ENCODE measurements at regions not wholly inside any gene's neighbourhood (a gene's known extent, or its start where the extent isn't known, plus 50 kb on each side); places are given as distances from the start of the nearest gene placed in this dataset.

DNA sequence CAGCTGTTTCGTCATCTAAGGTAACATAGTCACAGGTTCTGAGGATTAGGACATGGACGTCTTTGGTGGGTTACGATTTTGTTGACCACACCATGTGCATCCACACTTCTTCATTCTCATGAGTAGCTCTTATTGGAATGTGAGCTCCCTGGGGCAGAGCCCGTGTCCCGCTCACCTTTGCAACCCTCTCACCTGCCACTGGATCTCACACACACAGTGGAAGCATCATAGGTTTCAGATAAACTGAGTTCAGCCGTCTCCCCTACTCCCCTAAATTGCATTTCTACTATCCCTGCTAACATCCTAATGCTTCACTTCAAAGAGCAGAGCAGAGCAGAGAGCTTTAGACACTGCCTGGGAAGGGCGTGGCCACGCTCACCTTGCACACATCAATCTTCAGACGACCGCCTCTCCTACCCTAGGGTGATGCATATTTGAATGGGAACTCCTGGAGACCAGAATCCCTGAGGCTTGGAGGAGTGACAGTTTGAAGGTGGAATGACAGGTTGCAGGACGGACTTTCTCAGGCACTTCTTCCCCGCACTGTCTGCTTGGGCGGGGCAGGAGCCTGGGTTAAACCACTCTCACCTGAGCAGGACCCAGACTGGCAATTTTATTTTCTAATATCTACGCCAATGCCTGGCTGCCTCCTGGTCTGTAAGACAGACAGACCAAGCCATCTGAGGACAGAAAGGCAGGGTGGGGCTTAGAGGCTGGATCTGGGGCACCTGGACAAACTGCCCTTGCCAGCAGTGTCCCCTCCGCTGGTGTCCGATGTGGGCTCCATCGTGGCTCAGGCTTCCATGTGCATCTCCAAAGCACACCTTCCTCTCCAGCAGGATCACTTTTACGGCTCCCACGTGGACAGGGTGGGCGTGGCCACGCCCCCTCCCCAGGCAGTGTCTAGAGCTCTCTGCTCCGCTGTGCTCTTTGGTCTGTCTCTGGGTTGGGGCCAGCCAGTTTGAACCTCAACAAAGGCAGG lies 229.5 kb upstream of the COPS8 start:
- DNase-seq (ENCODE audit: low spot score) = no peak

DNA sequence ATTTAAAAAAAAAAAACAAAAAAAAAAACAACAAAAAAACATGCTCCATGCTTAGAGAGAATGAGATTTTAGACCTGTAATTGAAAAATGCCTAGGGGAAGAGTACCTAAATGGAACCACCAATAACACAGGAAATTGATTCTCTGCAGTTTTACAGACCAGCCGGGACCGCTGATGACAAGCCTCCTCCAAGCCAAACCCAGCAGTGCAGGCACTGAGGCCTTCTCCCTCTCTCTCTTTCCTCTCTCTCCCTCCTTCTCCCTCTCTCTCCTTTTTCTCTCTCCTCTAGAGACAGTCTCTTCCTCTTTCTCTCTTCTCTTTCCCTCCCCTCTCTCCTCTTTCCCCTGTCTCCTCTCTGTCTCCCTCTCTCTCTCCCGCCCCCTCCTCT lies 228.8 kb upstream of the COPS8 start:
- no peak for DNase-seq (ENCODE audit: low spot score)

DNA sequence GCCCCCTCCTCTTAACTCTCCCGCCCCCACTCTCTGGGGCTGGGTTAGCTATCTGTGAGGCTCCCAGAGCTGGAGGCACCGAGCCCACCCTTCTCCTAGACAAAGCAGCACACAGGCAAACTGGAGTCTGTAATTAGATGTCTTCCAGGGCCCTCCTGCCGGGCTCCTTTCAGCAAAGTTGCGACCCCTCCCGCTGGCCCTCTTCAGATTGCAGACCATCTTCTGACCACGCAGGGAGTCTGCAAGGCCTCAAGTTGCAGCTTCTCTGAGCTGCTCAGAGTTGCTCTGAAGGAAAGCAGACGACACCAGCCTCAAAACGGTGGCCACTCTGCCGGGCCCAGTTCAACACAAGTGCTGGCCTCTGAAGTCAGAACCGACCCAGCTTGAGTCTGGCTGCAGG lies 228.4 kb upstream of the COPS8 start:
- DNase-seq (ENCODE audit: low spot score) = no peak

DNA sequence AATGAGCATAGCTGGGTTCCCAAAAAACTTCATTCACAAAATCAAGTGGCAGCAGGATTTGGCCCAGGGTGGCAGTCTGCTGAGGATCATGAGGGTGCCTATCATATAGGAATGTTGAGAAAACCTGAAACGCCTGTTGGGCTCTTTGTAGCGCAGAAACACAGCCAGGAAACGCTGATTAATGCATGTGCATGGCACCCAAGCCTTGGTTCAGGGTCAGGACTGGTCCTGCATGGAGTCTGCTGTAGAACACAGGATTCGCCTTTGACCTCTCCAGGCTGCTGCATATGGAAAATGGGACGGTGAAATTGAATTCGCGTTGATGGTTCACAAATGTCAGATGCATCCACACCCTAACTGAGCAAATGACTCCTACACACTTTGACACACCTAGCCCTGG lies 227.9 kb upstream of the COPS8 start:
- no peak for DNase-seq (ENCODE audit: low spot score)

DNA sequence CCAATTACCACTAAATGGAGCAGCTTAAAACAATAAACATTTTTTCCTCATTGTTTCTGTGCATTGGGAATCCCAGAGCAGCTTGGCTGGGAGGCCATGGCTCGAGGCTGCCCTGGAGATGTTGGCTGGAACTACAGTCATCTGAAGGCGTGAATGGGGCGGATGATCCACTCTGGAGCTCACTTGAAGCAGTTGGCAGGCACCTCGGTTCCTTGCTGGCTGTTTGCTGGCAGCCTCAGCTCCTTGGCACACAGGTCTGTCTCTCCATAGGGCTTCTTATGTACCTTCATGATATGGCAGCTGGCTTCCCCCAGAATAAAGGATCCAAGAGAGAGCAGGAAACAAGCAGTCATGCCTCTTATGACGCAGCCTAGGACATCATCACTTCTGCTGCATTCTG lies 227.0 kb upstream of the COPS8 start:
- DNase-seq (ENCODE audit: low spot score) = no peak

DNA sequence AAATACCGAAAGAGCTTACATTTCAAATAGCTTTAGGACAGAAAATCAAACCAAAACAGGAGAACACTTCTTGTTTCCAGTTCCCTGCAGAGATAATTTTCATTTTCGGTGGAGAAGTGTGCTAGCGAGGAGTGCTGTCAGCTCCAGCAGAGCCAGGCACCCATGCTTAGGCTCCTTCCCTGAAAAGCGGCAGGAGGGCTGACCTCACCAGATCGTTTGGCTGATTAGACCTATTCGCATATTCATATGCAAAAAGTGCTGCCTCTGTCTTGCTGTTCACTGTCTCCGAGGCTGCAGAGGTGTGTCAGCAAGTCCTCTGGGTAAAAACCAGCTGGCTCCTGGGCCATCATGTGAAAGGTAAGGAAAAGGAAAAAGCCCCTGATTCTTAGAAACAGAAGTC lies 225.8 kb upstream of the COPS8 start:
- DNase-seq (ENCODE audit: low spot score) = no peak

DNA sequence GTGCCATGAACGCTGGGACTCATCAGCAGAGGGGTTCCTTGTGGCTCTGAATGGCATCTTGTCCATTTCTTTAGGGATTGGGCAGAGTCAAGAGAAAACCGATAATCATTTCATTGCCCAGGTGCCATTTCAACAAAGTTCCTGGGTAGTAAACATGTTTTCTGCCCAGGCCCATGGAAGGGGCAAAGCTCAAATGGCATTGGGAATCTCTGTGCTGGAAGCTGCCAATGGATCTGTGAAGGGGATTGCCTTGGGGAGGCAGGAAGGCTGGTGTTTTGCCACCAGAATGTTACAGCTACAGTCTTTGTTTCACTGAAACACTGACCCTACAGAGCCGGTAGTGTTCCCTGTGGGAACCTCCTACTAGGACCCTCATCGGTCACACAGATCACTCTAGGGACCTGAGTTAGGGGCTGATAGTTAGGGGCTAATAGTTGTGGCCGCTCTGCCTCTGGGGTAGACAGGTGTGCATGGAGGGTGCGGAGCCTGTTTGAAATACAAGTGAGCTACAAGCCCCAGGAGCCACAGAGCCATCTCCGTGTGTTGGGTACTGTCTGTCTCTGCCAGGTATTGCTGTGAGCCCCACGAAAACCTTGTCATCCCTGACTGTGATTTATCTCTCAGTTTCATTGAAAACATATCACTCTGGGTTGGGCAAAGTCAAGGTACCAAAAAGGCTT lies 224.4 kb upstream of the COPS8 start:
- no peak for DNase-seq (ENCODE audit: low spot score)

DNA sequence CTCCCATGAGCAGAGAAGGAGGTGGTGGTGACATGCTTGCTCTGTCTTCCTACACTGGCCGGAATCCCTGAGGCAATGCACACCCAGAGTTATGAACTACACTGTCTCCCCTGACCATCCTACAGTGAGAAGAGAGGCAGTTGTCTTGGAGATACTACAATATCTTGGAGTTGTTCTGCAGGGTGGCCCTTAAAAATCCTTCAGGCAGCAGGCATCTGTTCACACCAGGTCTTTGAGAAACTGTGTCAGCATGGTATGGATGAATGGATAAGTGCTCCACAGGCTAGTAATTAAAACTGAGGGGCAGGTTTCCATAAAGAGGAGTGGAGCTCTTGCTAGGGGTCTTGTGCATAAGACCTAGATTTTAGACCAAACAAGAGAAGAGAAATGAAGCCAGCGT lies 223.7 kb upstream of the COPS8 start:
- no peak for DNase-seq (ENCODE audit: low spot score)

DNA sequence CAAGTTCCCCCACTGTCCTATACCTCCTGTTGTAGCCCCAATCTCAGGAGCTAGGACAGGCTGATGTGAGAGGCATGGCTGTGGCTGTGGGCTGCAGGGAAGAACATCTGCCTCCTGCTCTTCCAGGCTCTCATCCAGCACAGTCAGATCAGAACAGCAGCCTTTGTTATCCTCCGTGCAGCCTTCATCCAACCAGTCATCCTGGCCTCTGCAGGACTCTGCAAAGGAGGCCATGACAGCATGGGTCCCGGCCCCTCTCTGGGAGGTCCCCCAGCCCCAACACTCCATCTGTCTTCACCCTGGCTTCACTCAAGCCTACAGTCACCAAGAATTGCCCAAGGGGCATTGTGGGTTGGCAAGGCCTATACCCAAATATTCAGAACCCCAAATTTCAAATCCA lies 223.2 kb upstream of the COPS8 start:
- DNase-seq (ENCODE audit: low spot score) = no peak

DNA sequence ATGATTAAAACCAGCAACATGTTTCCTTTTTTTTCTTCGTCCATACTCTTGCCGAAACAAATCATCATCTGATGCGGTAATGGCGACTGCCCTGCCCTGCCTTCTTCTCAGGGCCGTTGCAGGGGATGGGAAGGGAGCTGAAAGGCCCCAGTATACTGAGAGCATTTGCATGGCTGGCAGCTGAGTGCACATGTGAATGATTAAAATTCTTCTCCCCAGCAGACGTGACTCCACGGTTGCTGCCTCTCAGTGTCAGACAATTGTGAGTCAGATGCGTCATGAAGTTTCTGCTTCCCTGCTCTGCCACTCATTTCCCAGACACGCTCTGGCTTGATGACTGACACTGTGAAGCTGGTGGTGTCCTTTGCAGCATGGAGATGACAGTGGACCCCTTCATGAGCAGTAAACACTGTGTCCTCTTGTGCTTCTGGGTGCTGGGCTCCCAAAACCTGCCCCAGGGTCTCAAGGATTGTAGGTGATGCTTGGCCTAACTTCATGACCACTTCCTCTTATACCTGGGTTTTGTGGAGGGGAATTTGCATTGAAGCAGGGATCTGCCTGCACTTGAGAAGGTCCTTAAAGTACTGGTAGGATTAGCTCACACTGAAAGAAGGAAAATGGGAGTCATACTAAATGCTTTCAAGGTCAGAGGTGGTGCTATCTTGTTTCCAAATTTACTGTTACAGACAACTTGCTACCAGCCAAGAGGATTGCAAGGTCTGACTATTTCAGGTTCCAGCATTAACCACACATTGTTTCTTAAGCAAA lies 222.5 kb upstream of the COPS8 start:
- no peak for DNase-seq (ENCODE audit: low spot score)

DNA sequence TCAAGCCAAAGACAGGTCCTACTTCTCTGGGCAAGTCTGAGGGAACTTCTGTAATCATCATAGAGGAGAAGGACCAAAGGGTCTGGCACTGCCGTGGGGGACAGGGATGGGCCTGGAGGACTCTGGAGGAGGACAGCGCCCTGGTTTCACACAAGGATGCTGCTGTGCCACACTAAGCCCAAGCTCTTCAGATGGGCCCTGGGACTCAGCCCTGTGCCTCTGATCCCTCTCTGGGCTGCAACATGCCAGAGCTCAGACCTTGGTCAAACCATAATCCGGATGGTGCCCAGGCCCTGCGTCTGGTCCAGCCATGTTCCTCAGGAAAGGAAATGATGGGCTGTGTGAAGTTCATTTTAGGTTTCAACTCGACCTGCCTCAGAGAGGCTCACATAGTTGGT lies 222.0 kb upstream of the COPS8 start:
- no peak for DNase-seq (ENCODE audit: low spot score)

DNA sequence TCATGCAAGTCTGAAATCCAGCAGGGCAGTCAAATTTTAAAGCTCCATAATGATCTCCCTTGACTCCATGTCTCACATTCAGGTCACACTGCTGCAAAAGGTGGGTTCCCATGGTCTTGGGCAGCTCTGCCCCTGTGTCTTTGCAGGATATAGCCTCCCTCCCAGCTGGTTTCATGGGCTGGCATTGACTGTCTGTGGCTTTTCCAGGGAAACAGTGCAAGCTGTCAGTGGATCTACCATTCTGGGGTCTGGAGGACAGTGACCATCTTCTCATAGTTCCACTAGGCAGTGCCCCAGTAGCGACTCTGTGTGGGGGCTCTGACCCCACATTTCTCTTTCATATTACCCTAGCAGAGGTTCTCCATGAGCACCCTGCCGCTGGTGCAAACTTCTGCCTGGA lies 220.6 kb upstream of the COPS8 start:
- DNase-seq (ENCODE audit: low spot score) = no peak

DNA sequence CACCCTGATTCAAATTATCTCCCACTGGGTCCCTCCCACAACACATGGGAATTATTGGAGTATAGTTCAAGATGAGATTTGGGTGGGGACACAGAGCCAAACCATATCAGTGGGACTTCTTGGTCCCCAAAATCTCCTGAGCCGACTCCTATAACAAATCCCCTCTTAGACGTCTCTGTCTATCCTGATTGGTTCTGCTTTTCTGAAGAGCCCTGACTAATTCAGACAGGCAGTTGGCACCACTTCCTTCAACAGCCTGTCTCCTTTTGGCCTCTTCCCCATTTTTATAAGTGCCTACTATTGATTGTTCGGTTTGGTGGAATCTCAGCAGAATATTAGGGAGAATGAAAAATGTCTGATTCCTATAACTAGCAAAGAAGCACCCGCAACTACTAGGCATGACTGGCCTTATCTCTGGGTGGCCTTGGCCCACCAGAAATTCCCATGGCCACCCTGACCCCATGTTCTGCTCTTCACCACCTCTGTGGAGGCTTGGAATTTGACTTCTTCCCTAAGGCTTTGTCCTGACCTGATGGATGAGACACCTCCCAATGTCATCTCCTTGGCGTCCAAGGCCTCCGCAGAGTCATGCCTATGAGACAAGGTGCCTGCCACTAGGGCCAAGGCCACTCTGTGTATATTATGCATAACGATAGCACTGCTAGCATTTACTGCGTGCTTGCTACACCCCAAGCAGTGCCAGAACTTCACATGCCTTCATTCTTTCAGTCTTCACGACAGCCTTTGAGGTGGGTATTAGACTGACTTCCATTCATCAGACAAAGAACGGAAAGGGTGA lies 218.9 kb upstream of the COPS8 start:
- no peak for DNase-seq (ENCODE audit: low spot score)

DNA sequence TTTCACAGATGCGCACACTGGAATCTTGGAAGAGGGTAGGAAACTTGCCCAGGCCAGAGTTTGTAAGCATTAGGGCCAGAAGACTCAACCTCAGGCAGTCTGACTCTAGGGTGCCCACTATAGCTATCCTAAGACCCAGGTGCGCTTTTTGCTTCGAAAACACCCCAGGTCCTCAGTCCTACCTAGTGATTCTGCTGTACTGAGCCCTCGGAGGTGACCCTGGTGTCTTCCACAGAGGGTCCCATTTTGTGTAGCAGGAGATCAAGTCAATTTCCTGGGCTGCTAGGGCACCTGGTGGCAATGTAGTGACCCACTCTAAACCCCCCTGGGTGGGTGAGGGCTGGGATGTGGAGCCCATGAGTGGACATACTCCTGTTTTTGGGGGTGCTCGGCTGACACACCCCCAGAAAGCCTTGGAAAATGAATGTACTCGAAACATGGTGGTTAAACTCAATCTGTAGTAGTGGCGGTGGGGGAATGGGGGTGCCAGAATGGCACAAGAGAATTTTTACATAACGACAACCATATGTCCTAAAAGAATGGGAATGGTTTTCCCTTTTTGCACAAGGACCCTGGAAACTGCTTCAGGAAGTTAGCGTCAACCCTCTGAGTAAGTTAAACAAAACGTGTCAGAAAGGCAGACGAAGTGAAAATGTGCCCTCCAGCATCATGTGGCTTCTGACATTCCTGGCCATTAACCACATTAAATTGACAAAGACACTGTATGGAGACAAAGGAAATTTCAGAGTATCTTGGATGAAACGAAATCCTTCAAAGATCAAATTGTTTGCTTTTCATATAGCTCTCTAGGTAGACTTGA lies 218.0 kb upstream of the COPS8 start:
- no peak for DNase-seq (ENCODE audit: low spot score)

DNA sequence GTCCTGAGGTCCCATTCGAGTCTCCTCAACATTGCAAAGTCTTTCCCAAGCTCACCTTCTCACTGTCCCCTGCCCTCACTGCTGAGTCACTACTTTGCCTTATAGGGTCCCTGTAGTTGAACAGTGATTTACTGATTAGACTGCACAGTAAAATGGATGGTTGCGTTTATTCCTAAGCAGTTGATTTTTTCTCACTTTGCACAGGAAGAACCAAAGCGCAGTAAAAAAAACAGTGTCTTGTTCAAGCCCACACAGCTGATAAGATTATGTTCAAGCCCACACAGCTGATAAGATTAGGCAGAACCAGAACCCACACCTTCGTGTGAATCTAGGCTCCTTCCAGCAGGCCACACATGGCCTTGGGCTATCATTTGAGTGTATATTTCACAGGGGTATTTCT lies 215.3 kb upstream of the COPS8 start:
- DNase-seq (ENCODE audit: low spot score) = no peak

DNA sequence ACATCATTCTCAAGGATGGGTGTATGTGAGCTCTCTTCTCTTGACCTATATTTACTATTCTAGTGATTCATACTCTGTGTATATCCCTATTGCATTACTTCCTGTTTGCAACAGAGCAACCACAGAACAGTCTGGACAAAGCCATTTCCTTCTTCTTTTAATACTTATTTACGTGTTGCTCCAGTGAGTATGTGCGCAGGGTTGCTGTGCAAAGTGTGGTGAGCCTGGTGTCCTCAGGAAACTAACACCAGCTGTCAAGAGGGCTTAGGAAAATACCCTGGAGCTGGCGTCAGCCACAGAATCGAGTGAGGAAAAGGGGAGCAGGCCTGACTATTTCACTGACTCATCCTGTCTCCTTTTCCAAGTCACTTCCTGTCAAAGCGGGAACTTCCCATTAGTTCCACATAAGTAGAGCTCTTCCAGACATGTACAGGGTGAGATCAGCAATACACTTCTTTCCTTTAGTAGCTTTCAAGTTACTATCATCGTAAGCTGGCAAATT lies 214.1 kb upstream of the COPS8 start:
- DNase-seq (ENCODE audit: low spot score) = no peak

DNA sequence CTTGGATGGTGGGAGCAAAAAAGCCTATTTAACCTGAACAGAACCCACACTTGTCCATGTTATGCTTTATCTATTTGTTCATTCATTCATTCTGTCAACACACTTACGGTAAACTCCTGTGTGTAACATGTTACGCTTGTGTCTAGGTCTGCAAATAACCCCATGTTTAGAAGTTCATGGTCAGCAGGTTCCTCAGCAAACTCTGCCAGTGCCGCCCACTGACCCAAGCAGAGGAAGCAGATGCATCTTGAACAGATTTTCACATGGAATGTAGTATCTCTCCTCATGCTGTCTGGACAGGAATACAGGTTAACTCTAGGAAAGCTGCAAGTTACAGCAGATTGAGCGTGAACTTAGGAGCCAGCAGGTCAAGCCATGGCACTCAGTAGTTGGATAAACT lies 213.7 kb upstream of the COPS8 start:
- DNase-seq (ENCODE audit: low spot score) = no peak

DNA sequence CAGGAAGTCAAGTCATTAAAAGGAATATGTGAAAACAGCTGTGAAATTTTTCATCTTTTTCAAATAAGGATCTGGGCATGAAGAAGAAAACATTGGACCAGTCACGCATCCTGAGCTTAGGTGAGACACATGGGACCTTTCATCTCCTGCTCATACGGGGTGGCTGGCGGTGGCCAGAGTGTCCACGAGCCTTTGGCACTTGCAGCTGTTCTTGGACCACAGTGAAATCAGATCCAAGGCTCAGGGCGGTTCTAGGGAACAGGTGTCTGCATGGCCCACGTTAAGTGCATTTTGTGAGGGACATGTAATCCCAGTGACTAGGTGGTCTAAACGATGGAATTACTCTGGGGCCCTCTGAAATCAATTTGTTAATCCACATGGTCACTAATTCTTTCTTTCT lies 212.7 kb upstream of the COPS8 start:
- no peak for DNase-seq (ENCODE audit: low spot score)

DNA sequence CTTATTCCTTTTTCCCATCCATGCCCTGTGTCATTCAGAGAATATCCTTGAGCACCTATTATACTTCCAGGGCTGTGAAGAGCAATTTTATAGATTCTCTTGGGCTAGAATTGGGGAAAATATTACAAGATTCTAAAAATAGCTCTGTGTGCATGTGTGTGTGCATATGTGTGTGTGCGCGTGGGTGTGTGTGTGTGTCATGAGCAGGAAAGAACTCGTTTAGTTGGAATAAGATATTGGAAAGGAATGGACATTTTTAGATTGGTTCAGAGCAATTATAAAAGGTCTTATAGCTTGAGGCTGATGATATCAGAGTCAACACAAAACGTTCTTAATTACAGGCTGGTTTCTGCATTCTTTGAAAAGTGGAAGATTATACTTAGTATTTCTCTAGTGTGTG lies 212.1 kb upstream of the COPS8 start:
- no peak for DNase-seq (ENCODE audit: low spot score)

DNA sequence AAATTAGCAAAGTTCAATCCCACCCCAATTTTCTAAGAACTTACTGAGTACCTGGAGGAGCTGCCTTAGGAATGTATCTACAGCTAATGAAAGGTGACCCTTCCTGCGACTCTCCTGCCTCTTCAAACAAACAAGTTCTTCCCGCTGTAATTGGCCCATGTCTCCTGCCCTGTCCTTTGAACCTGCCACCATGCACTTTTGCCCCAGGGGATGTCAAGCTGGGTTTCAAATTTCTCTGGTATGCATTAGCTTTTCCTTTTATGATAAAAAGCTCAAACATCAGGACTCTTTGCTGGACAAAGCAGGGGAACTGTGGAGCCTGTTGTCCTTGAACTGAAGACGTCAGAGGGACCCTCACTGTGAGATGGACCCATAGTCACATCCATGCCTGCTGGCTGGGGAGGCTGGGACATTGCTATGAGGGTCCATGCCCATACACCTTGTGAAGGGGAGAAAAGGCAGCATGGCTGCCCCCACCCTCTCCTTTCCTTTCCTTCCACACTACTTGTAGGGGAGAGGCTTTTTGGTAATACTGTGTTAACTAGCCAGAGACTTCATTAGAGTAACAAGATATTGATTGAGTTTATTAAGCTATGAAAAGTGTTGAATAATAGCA lies 210.7 kb upstream of the COPS8 start:
- no peak for DNase-seq (ENCODE audit: low spot score)
